Frontal cortex (tissue), 3 donors: ENCODE measurements at regions not wholly inside any gene's neighbourhood (a gene's known extent, or its start where the extent isn't known, plus 50 kb on each side); places are given as distances from the start of the nearest gene placed in this dataset.
"Not testable (repeated sequence)": the region's sequence is repeated elsewhere in the genome, so short reads cannot be mapped to it uniquely, and the experiment has no call there.

Source experiments
- DNase-seq, 2 donors: peaks; one replicate each; pipeline ENCODE4 v3.0.0; 2012; ENCODE audit warnings: low spot score in 2 of 2
- FAIRE-seq: peaks from 2 replicates; lab custom pipeline; 2012; peaks lifted over from hg19 to GRCh38; lab: Jason Lieb, UNC
- donor health status: control.
- donor health status: control.
- donor health status: control.

GRCh38 chr9:13948037-13948436 lies 365.9 kb downstream of the NFIB start:
- DNase-seq (no peak), FAIRE-seq (no peak)

DNA sequence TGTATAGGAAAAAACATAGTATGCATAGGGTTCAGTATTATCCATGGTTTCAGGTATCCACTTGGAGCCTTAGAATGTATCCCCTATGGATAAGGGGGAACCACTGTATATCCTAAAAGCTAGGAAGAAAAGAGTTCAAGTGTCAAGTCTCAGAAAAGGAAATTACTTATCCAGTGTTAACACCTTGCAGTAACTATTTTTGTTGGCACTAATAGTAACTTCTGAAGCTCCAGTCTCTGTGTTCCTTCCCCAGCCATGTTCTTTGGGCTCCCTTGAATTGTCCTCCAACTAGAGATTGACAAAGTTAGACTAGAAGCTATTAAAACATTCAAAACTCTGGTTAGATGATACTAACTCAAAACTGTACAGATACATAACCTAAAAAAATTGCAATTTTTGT lies 370.8 kb downstream of the NFIB start:
- FAIRE-seq = no peak
- no peak for DNase-seq

GRCh38 chr9:13942695-13943094 lies 371.2 kb downstream of the NFIB start:
- no peak for FAIRE-seq
- no peak for DNase-seq

- FAIRE-seq = no peak
- DNase-seq = no peak
Observed at GRCh38 chr9:13942201-13942600, 371.7 kb downstream of the NFIB start.

- FAIRE-seq (no peak), DNase-seq (no peak)
Observed at GRCh38 chr9:13941714-13942113, 372.2 kb downstream of the NFIB start.

GRCh38 chr9:13939701-13940490 lies 374.0 kb downstream of the NFIB start:
- DNase-seq (no peak), FAIRE-seq (no peak)

GRCh38 chr9:13939134-13939533 lies 374.8 kb downstream of the NFIB start:
- no peak for FAIRE-seq

DNA sequence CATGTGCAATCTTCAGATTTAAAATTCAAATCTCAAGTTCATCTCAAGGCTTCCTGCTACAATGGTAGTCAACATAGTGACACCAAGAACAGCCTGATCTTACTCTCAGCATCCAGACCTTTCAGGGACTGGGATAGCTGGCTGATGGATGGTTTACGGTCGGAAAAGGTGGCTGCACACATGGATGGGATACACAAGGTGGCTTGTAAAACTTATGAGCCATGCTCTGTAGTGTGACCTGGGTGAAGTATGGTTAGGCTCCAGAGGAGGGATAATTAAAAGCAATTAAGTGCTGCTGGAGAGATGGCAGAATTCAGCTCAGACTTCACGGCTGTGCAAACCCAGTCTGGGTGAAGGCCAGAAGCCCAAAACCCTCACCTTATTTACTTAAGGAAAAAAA lies 379.5 kb downstream of the NFIB start:
- FAIRE-seq (no peak), DNase-seq (no peak)

More at GRCh38 chr9:13939134-13939533, 374.8 kb downstream of the NFIB start:
- DNase-seq = no peak

DNA sequence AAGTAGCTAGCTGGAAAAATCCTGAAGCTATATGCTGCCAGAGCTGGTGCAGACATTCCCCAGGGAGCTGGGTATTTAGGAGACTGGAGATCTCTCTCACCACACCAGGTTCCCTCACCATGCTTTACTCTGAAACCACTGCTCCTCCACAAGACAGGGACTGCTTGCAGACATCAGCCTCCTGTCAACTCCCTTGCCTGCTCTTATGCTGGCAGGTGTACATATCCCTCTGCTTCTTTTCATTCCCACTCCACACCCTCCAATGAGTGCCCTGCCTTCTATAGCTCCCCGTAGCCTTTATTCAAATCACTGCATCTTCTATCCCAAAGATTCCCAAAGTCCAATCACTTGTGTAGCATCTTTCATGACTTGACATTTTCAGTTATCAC lies 380.7 kb downstream of the NFIB start:
- DNase-seq = no peak
- no peak for FAIRE-seq

DNA sequence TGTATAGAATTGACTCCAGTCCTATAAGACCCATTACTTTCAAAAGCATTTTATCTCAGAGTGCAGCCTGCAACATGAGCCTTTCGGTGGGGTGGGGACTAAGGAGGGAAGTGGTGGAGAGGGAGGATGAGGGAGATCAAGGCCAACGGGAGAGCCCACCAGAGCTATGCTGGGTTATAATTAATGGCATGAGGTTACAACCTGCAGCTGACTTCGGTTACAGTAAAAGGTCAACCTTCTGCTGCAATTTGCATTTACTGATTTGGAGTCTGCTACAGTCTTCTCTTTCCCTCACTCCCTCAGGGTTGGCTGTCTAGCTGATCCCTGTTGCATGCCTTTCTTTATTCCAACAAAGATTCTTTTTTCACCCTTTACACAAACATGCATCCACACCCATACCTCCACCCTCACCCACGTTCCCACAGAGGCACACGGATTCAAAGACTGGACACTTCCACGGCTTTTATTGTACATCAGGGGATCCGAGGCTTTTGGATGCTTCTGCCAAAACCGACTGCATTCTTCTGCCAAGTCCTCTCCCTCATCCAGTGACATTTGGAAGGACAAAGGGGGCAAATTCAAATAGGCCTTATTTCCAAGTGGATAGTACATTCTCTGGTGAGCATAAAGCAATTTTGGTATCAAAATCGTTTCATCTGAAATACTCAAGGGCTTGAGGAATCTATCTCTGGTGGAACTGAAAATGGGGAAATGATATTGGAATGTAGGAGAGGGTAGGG lies 381.2 kb downstream of the NFIB start:
- no peak for FAIRE-seq
- no peak for DNase-seq

DNA sequence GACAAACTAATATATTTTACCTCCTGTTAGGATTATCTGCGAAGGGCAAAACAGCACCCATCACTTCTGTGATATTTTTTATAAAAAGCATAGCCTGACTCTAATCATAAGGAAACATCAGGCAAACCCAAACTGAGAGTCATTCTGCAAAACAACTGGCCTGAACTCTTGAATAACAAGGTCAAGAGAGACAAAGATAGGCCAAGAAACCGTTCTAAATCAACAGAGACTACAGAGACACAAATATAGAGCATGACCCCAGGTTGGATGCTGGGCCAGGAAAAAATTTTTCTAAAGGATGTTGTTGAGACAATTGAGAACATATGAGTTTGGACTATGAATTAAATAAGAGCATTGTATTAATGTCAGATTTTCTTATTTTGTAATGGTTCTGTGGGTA lies 384.9 kb downstream of the NFIB start:
- DNase-seq (no peak), FAIRE-seq (no peak)

DNA sequence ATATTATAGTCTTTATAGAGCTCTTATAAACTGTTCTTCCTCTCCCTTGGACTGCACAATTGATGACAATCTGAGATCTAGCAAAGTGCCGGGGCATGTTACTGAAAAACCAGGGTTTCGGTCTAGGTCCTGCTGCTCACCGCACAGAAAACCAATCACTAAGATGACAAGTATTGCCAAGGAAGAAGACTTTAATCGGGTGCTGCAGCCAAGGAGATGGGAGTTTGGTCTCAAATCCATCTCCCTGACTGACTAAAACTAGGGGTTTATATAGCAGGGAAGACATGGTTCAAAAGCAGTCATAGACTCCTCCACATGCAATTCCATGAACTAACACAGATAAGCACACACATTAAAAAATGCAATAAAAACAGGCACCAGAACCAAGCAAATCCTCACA lies 390.6 kb downstream of the NFIB start:
- no peak for DNase-seq
- FAIRE-seq = no peak

GRCh38 chr9:13920557-13920956 lies 393.4 kb downstream of the NFIB start:
- FAIRE-seq (no peak), DNase-seq (no peak)

DNA sequence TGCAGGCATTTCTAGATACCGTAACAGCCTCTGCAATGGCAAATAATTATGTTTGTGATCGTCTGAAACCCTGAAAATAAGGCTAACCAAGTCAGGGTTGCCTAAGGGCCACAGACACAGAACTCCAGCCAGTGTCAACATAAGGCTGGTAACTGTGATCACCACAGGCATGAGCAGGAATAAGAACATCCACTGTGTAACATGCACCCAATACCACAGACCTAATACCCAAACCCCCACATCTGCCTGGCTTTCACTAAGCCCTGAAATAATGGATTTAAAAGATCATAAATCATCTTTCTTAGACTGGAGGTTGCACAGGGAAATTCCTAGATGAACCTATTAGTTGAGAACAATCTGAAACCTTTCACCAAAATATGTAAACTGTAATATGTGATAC lies 394.5 kb downstream of the NFIB start:
- no peak for DNase-seq
- FAIRE-seq = no peak

- DNase-seq (no peak), FAIRE-seq (no peak)
Observed at GRCh38 chr9:13917534-13917933, 396.4 kb downstream of the NFIB start.

- DNase-seq (no peak), FAIRE-seq (no peak)
Observed at GRCh38 chr9:13915591-13916301, 398.2 kb downstream of the NFIB start.

- no peak for FAIRE-seq
Observed at GRCh38 chr9:13915131-13915530, 398.8 kb downstream of the NFIB start.

DNA sequence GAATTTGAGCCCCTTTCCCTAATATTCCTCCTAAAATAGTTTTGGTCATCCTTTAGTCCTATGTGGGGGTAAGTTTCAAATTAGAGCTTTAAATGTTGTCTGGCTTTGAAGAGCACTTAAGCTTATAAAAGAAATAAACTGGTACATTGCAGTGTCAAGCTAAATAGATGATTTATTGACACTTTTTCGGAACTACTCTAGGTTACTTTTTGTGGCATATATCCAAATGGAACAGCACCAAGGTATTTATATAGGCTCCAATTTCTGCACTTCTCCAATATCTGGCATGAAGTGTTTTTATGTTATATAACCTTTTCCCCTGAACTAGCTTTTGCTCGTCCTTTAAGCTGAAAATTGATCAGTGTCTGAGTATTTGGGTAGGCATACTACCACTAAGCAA lies 402.5 kb downstream of the NFIB start:
- FAIRE-seq (no peak), DNase-seq (no peak)

More at GRCh38 chr9:13915131-13915530, 398.8 kb downstream of the NFIB start:
- DNase-seq = no peak

GRCh38 chr9:13907842-13908241 lies 406.1 kb downstream of the NFIB start:
- not testable (repeated sequence) for FAIRE-seq, DNase-seq

GRCh38 chr9:13904746-13905145 lies 409.2 kb downstream of the NFIB start:
- DNase-seq = no peak
- no peak for FAIRE-seq

- no peak for DNase-seq
- no peak for FAIRE-seq
Observed at GRCh38 chr9:13904311-13904710, 409.6 kb downstream of the NFIB start.
